ENCODE measurements at regions not wholly inside any gene's neighbourhood (a gene's known extent, or its start where the extent isn't known, plus 50 kb on each side); places are given as distances from the start of the nearest gene placed in this dataset.

- DNase-seq (ENCODE audit: low read depth): no peak
Measured at GRCh38 chr21:23308741-23309140, 2298.5 kb downstream of the MRPL39 start.

- no peak for DNase-seq (ENCODE audit: low read depth)
Measured at GRCh38 chr21:23307065-23307464, 2300.2 kb downstream of the MRPL39 start.

- DNase-seq (ENCODE audit: low read depth): no peak
Measured at GRCh38 chr21:23292292-23292691, 2294.1 kb downstream of the NCAM2 start.

GRCh38 chr21:23281917-23282316, 2283.7 kb downstream of the NCAM2 start:
- no peak for DNase-seq (ENCODE audit: low read depth)

- no peak for DNase-seq (ENCODE audit: low read depth)
Measured at GRCh38 chr21:23249760-23250159, 2251.6 kb downstream of the NCAM2 start.

- no peak for DNase-seq (ENCODE audit: low read depth)
Measured at GRCh38 chr21:23247334-23247733, 2249.1 kb downstream of the NCAM2 start.

- no peak for DNase-seq (ENCODE audit: low read depth)
Measured at GRCh38 chr21:23245255-23245654, 2247.0 kb downstream of the NCAM2 start.

GRCh38 chr21:23223882-23224281, 2225.7 kb downstream of the NCAM2 start:
- DNase-seq (ENCODE audit: low read depth): no peak

GRCh38 chr21:23218667-23219066, 2220.5 kb downstream of the NCAM2 start:
- no peak for DNase-seq (ENCODE audit: low read depth)

- no peak for DNase-seq (ENCODE audit: low read depth)
Measured at GRCh38 chr21:23217597-23217996, 2219.4 kb downstream of the NCAM2 start.

- no peak for DNase-seq (ENCODE audit: low read depth)
Measured at GRCh38 chr21:23215261-23215660, 2217.1 kb downstream of the NCAM2 start.
